Fibroblast of lung (primary cell): ENCODE measurements at regions not wholly inside any gene's neighbourhood (a gene's known extent, or its start where the extent isn't known, plus 50 kb on each side); places are given as distances from the start of the nearest gene placed in this dataset.

ENCODE experiments used
- DNase-seq, 2 donors: peaks; one replicate each; pipeline versions ENCODE4 v3.0.0 to v3.0.0-alpha.2; 2010; ENCODE audit warnings: low read depth in 2 of 2
- H2AFZ ChIP-seq: 2 replicates; pipeline ENCODE4 v1.5.1; 2012; ENCODE audit warnings: low read length, control low read depth, inconsistent platforms
- H3K27ac ChIP-seq: 2 replicates; pipeline ENCODE4 v1.5.1; 2011; ENCODE audit warnings: low read length, control low read depth; ENCODE audit not compliant: insufficient read depth
- H3K27me3 ChIP-seq: 2 replicates; pipeline ENCODE4 v1.5.1; 2011; ENCODE audit warnings: mild to moderate bottlenecking, low read length; ENCODE audit not compliant: control insufficient read depth, insufficient read depth
- H3K36me3 ChIP-seq: 2 replicates; pipeline ENCODE4 v1.5.1; 2011; ENCODE audit warnings: low read length; ENCODE audit not compliant: control insufficient read depth, insufficient read depth
- H3K4me1 ChIP-seq: 2 replicates; pipeline ENCODE4 v1.5.1; 2011; ENCODE audit warnings: low read length; ENCODE audit not compliant: control insufficient read depth, insufficient read depth; ENCODE audit errors: extremely low read depth
- H3K4me2 ChIP-seq: 2 replicates; pipeline ENCODE4 v1.5.1; 2011; ENCODE audit warnings: low read length, control low read depth; ENCODE audit not compliant: insufficient read depth; ENCODE audit errors: extremely low read depth
- H3K4me3 ChIP-seq, 4 experiments: fragments of 200-600 bp in 1 of 4; sonication (generic) in 1 of 4; replicated peaks in 1 of 4; 2 replicates each; pipeline ENCODE4 v1.5.1; 2011 to 2016; ENCODE audit warnings: low read length in 4 of 4, low read depth in 3 of 4, mild to moderate bottlenecking in 3 of 4, control low read depth in 2 of 4, inconsistent platforms in 1 of 4, mixed read lengths in 1 of 4; ENCODE audit not compliant: insufficient read depth in 1 of 4; ENCODE audit errors: control extremely low read depth in 1 of 4
- H3K79me2 ChIP-seq: 2 replicates; pipeline ENCODE4 v1.5.1; 2012; ENCODE audit warnings: mild to moderate bottlenecking, low read length, inconsistent platforms; ENCODE audit not compliant: control insufficient read depth, insufficient read depth
- H3K9ac ChIP-seq: 2 replicates; pipeline ENCODE4 v1.5.1; 2011; ENCODE audit warnings: mild to moderate bottlenecking, low read length, control low read depth; ENCODE audit not compliant: insufficient read depth
- H3K9me3 ChIP-seq: 2 replicates; pipeline ENCODE4 v1.5.1; 2012; ENCODE audit warnings: low read depth, low read length; ENCODE audit not compliant: control insufficient read depth, insufficient read depth
- H4K20me1 ChIP-seq: 2 replicates; pipeline ENCODE4 v1.5.1; 2011; ENCODE audit warnings: low read length; ENCODE audit not compliant: control insufficient read depth, insufficient read depth; ENCODE audit errors: extremely low read depth
- EZH2 ChIP-seq: IDR thresholded peaks from 2 replicates; pipeline ENCODE4 v1.5.1; 2012; ENCODE audit warnings: low read length, control low read depth, mild to moderate bottlenecking; ENCODE audit errors: missing control alignments
- TF ChIP-seq, protein P1 (sequence below), 2 donors: IDR thresholded peaks in 1 of 2; conservative IDR thresholded peaks in 1 of 2; 1 replicate in 1 of 2; 2 replicates in 1 of 2; pipeline ENCODE4 v1.5.1; 2011 to 2012; ENCODE audit warnings: low read length in 2 of 2, control low read depth in 1 of 2, inconsistent platforms in 1 of 2, low read depth in 1 of 2, mild to moderate bottlenecking in 1 of 2

DNA sequence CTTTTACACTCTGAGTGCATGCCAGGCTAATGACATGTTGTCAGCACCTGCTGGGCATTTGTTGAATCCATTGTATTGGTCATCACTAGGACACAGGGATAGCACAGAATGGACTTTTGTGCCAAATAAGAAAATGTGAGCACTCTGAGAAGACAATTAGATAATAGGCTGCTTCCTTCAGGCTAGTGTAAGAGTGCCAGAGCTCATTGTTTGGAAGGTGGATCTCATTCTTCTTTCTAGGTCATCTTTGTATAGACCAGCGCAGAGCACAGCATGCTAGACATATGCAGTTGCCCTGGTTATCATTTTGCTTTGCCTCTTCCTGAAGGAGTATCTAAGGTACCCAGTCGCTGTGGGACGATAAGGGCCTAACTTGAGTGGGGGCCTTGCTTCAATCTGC lies 493.4 kb upstream of the COX7C start:
- Histone ChIP-seq H3K27ac (no peak overlapping the region), H3K4me1 (no peaks in the 10 kb centered on the region), H3K27me3 (no peaks in the 10 kb centered on the region), H2AFZ (no peak overlapping the region), H3K79me2 (no peaks in the 10 kb centered on the region), H3K36me3 (no peaks in the 10 kb centered on the region), H3K4me3 (no peak overlapping the region), H3K4me2 (no peak overlapping the region), H4K20me1 (no peaks in the 10 kb centered on the region), H3K9ac (no peak overlapping the region), H3K9me3 (no peaks in the 10 kb centered on the region)
- TF ChIP-seq, protein P1, sequence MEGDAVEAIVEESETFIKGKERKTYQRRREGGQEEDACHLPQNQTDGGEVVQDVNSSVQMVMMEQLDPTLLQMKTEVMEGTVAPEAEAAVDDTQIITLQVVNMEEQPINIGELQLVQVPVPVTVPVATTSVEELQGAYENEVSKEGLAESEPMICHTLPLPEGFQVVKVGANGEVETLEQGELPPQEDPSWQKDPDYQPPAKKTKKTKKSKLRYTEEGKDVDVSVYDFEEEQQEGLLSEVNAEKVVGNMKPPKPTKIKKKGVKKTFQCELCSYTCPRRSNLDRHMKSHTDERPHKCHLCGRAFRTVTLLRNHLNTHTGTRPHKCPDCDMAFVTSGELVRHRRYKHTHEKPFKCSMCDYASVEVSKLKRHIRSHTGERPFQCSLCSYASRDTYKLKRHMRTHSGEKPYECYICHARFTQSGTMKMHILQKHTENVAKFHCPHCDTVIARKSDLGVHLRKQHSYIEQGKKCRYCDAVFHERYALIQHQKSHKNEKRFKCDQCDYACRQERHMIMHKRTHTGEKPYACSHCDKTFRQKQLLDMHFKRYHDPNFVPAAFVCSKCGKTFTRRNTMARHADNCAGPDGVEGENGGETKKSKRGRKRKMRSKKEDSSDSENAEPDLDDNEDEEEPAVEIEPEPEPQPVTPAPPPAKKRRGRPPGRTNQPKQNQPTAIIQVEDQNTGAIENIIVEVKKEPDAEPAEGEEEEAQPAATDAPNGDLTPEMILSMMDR (conservative IDR thresholded peaks at IDR 0.05 in 1 of 2, IDR thresholded peaks at IDR 0.05 in 1 of 2; ENCODE audit: low read depth in 1 of 2, low read length in 2 of 2) = no peak
- TF ChIP-seq EZH2 = no peak
- DNase-seq = no peak

DNA sequence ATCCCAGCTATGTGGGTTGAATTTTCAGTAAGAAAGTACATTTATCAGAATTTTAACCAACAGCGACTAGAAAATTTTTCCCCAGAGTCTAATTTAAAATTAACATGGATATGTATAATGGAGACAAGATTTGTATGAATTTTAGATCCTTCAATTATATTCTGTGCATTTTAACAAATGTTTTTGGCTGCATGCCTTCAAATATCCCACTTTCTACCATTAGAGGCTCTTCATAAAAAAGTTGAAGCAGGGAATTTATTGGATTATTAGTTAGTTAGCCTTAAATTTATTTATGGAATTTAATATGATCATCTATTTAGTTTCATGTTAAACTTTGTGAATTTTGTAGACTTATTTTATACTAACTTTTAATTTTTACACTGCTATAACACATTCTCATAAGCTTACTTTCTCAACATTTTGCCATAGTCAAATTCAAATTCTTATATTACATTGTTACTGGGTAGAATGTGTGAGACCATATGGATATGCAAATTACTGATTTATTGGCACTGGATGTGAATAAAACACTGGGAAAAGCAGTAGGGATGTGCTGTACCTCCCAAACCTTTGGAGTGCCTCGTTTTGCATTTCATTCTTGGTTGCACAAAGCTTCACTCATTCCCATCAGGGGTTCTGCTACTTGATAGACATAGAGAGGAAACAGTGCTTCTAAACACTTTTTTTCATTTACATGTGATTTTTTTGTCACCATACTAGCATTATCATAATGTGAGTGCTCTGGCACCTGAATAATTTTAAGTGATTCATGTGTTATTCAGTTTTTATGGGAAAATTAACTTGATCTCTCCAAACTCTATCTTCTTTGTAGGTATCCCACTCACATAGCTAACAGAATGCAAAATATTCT lies 491.8 kb upstream of the COX7C start:
- no peaks in the 10 kb centered on the region for H3K9me3 ChIP-seq
- H2AFZ ChIP-seq = no peak overlapping the region
- H4K20me1 ChIP-seq = no peaks in the 10 kb centered on the region
- no peaks in the 10 kb centered on the region for H3K4me1 ChIP-seq
- no peak overlapping the region for H3K4me3 ChIP-seq
- H3K9ac ChIP-seq = no peak overlapping the region
- no peak overlapping the region for H3K4me2 ChIP-seq
- TF ChIP-seq EZH2 = no peak
- TF ChIP-seq, protein P1 (conservative IDR thresholded peaks at IDR 0.05 in 1 of 2, IDR thresholded peaks at IDR 0.05 in 1 of 2; ENCODE audit: low read depth in 1 of 2, low read length in 2 of 2) = no peak
- H3K27ac ChIP-seq = no peak overlapping the region
- DNase-seq = no peak
- no peaks in the 10 kb centered on the region for H3K79me2 ChIP-seq
- H3K27me3 ChIP-seq = no peaks in the 10 kb centered on the region
- H3K36me3 ChIP-seq = no peaks in the 10 kb centered on the region

DNA sequence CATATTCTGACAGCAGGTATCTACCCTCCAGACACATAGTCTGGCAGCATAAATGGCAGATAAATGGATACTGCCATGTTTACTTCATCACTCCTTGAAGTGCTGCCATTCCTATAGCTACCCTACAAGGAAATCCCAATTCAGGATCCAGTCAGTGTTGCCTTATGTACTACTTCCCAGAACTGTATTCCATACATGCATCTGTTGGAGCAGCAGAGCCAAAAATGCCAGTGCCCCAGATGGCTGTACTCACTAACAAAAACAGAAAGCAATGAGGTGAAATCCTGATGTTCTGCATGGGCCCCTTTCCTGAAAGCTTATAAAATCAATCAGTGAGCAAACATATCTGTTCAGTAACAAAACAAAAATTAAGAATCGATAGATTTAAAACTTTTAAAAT lies 490.0 kb upstream of the COX7C start:
- Histone ChIP-seq H3K27ac (no peak overlapping the region), H3K9me3 (no peaks in the 10 kb centered on the region), H4K20me1 (no peaks in the 10 kb centered on the region), H2AFZ (no peak overlapping the region), H3K9ac (no peak overlapping the region), H3K36me3 (no peaks in the 10 kb centered on the region), H3K27me3 (no peaks in the 10 kb centered on the region), H3K4me1 (no peaks in the 10 kb centered on the region), H3K4me3 (no peak overlapping the region), H3K4me2 (no peak overlapping the region), H3K79me2 (no peaks in the 10 kb centered on the region)
- no peak for TF ChIP-seq EZH2
- TF ChIP-seq, protein P1 (conservative IDR thresholded peaks at IDR 0.05 in 1 of 2, IDR thresholded peaks at IDR 0.05 in 1 of 2; ENCODE audit: low read depth in 1 of 2, low read length in 2 of 2) = no peak
- no peak for DNase-seq
